OCI-LY1 (cell line): ENCODE measurements at regions not wholly inside any gene's neighbourhood (a gene's known extent, or its start where the extent isn't known, plus 50 kb on each side); places are given as distances from the start of the nearest gene placed in this dataset.

Source experiments
- CTCF ChIP-seq: fragments of 200-600 bp; sonication (generic), shearing (Covaris generic); IDR thresholded peaks from 2 replicates; pipeline ENCODE4 v1.5.1; 2017; ENCODE audit warnings: mild to moderate bottlenecking, antibody characterized with exemption, low read length, moderate library complexity, mixed read lengths
- EZH2 ChIP-seq: fragments of 200-600 bp; sonication (generic), shearing (Covaris generic); IDR thresholded peaks from 2 replicates; pipeline ENCODE4 v1.8.0; 2017; ENCODE audit warnings: borderline replicate concordance, mixed run types, mild to moderate bottlenecking, antibody characterized with exemption, low read length, moderate library complexity, mixed read lengths

GRCh38 chr20:24782301-24782700 lies 166.8 kb upstream of the CST7 start:
- no peak for TF ChIP-seq CTCF
- TF ChIP-seq EZH2 = no peak
